Stimulated activated naive CD8-positive, alpha-beta T cell treated with anti-CD3 and anti-CD28 coated beads, Interleukin-15, amount 100 ng/mL, for 72 hours (primary cell): ENCODE measurements at regions not wholly inside any gene's neighbourhood (a gene's known extent, or its start where the extent isn't known, plus 50 kb on each side); places are given as distances from the start of the nearest gene placed in this dataset.
"Not testable (repeated sequence)": the region's sequence is repeated elsewhere in the genome, so short reads cannot be mapped to it uniquely, and the experiment has no call there.

ENCODE experiments used
- ATAC-seq: fragments of 150-1000 bp; cut with Tn5 transposase; 2 replicates; pipeline ENCODE4 v1.10.0; 2021; ENCODE audit warnings: mild to moderate bottlenecking, moderate library complexity
- DNase-seq, 2 donors: peaks; one replicate each; pipeline ENCODE4 v3.0.0; 2021 to 2022
- H3K27ac Mint-ChIP-seq, 2 donors: one replicate each; pipeline ENCODE4 v1.8.0; 2022; ENCODE audit warnings: mild to moderate bottlenecking in 2 of 2, mixed read lengths in 2 of 2, moderate library complexity in 2 of 2
- H3K27me3 Mint-ChIP-seq: one replicate; pipeline ENCODE4 v1.8.0; 2022; ENCODE audit warnings: mixed read lengths
- H3K4me1 Mint-ChIP-seq: one replicate; pipeline ENCODE4 v1.8.0; 2022; ENCODE audit warnings: mild to moderate bottlenecking, mixed read lengths
- H3K4me3 Mint-ChIP-seq, 2 donors: one replicate each; pipeline ENCODE4 v1.8.0; 2022; ENCODE audit warnings: mild to moderate bottlenecking in 2 of 2, mixed read lengths in 2 of 2, moderate library complexity in 1 of 2
- H3K9me3 Mint-ChIP-seq, 2 donors: one replicate each; pipeline ENCODE4 v1.8.0; 2022; ENCODE audit warnings: mixed read lengths in 2 of 2

DNA sequence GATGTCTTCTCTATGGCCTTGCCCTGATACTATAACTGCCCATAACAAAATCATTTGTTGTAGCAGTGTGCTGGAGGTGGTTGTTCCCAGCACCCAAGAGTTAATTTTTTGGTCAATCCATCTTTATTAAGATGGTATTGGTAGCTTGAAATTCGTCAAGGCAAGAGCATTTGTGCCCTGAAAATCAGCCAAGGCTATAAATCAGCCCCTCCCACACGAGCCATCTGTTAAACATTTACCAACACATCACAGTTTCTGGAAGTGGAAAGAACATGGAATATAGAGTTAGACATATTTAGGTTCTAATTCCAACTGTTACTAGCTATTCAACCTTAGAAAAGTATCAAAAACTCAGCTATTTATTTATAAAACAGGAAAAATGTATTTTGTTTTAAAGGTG, 888.4 kb upstream of the GJE1 start:
- Mint-ChIP-seq H3K27me3 (no peaks in the 10 kb centered on the region), H3K27ac (no peak overlapping the region), H3K9me3 (no peaks in the 10 kb centered on the region), H3K4me3 (no peak overlapping the region), H3K4me1 (no peaks in the 10 kb centered on the region)
- DNase-seq (no peak), ATAC-seq (no peak)

DNA sequence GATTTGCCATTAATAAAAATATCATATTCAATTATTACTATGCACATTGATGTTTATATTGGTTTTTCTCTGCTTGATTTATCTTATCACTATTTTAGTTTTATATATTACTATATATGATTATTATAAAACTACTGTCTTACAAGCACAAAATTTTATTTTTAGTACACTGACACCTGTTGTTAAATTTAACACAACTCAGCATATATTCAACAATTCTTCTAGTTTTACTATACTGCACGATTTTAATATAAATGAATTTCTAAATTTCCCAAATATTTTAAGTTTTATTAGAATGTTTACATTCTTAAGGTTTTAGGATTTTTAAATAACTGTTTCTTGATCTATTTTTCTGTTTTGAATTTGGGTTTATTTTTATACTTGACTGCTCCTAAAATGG, 889.8 kb upstream of the GJE1 start:
- no peak for ATAC-seq
- no peak overlapping the region for H3K27ac Mint-ChIP-seq
- H3K27me3 Mint-ChIP-seq, result no peaks in the 10 kb centered on the region

DNA sequence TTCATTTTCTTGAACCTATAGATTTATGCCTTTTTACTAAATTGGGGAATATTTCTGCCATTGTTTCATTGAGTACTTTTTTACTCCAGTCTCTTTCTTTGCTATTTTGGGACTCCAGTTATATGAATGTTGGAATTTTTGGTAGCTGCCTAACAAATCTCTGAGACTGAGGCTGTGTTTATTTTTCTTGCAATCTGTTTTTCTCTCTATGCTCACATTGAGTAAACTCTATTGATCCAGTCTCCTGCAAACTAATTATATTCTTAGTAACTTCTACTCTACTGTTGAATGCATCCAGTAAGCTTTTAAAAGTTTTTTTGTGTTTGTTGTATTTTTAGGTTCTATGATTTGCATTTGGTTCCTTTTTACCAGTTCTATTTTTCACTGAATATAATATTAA, 903.4 kb upstream of the GJE1 start:
- no peak for DNase-seq
- ATAC-seq, result no peak
- Mint-ChIP-seq H3K27me3 (no peaks in the 10 kb centered on the region), H3K9me3 (peaks cover 0 to 12% of the 10 kb centered on the region in 2 donors), H3K4me3 (no peak overlapping the region), H3K4me1 (no peaks in the 10 kb centered on the region), H3K27ac (no peak overlapping the region)

More for the DNA sequence above, 889.8 kb upstream of the GJE1 start:
- Mint-ChIP-seq H3K4me3 (no peak overlapping the region), H3K9me3 (no peaks in the 10 kb centered on the region), H3K4me1 (no peaks in the 10 kb centered on the region)
- DNase-seq, result no peak

DNA sequence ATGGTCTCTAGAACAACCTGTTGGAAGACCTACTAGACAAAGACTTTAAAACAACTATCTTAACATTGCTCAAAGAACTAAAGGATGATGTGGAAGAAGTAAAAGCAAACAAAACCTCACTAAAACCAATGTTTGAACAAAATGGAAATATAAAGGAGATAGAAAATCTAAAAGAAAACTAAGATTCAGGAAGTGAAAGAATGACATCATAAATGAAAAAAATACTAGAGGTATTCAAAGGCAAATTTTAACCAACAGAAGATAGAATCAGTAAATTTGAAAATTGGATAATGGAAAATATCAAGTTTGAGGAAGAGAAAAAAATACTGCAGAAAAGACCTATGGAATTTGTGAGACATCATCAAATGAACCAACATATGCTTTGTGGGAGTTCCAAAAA, 914.1 kb upstream of the GJE1 start:
- Mint-ChIP-seq H3K4me1 (no peaks in the 10 kb centered on the region), H3K4me3 (no peak overlapping the region), H3K9me3 (peaks cover 0 to 7% of the 10 kb centered on the region in 2 donors), H3K27ac (no peak overlapping the region), H3K27me3 (no peaks in the 10 kb centered on the region)
- ATAC-seq, result no peak
- DNase-seq, result no peak

DNA sequence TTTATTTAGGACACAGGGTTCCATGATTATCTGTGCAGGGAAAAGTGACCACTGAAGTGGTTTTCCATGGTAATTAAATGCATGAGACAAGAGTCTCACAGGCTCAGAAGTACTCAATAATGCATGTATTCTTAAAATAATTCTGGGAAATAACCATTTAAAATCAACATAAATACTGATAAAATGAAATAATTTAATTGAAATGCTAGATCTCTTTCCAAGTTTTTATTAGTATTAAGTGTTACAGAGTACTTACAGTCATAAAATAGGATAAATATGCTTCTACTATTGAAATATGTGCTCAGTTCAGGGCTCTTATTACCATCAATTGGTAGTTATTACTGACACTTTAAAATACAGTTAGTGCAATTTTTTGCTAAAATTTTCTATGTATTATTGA, 916.0 kb upstream of the GJE1 start:
- DNase-seq (no peak), ATAC-seq (no peak)
- Mint-ChIP-seq H3K4me1 (no peaks in the 10 kb centered on the region), H3K27ac (no peak overlapping the region), H3K4me3 (no peak overlapping the region), H3K9me3 (peaks cover 0 to 7% of the 10 kb centered on the region in 2 donors), H3K27me3 (peaks cover 7% of the 10 kb centered on the region)

DNA sequence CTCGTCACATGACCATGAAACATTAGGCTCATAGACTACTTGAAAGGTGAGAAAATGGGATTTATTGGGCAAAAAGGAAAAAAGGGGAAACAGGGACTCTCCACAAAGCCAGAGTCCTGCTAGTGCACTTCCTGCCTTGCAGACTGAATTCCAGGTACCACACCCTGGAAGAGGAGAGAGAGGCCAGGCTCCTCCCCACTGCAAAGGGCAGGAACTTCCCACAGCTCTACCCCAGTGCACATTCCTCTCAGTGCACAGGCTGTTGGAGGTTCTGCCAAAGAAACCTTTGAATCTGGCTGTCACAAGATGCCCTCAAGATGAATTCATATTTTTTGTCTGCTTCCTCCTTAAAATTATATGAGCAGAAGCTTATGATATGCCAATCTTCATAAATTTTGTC, 920.4 kb upstream of the GJE1 start:
- H3K27me3 Mint-ChIP-seq, result peaks cover 7% of the 10 kb centered on the region
- no peak overlapping the region for H3K4me3 Mint-ChIP-seq
- ATAC-seq (no peak), DNase-seq (no peak)
- no peaks in the 10 kb centered on the region for H3K9me3 Mint-ChIP-seq
- no peaks in the 10 kb centered on the region for H3K4me1 Mint-ChIP-seq
- no peak overlapping the region for H3K27ac Mint-ChIP-seq

DNA sequence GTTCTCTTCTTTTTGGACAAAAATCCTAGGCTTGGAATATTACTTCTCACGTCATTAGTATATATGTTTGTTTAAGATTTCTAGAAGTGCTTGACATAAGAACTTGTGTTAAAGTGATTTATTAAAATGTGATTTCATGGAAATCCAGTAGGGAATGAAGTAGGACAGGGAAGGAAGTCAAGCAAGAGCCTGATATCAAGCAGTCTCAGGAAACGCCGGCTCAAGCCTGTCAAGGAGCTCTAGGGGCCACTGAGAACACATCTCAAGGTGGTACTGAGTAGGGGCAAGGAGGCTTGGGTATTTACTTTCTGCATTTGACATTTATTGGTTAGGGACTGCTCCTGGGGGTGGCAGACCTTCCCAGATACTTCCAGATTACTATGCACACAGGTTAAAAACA, 920.9 kb upstream of the GJE1 start:
- Mint-ChIP-seq H3K27ac (no peak overlapping the region), H3K9me3 (no peaks in the 10 kb centered on the region), H3K4me3 (no peak overlapping the region), H3K27me3 (peaks cover 7% of the 10 kb centered on the region), H3K4me1 (no peaks in the 10 kb centered on the region)
- ATAC-seq, result no peak
- DNase-seq, result no peak

DNA sequence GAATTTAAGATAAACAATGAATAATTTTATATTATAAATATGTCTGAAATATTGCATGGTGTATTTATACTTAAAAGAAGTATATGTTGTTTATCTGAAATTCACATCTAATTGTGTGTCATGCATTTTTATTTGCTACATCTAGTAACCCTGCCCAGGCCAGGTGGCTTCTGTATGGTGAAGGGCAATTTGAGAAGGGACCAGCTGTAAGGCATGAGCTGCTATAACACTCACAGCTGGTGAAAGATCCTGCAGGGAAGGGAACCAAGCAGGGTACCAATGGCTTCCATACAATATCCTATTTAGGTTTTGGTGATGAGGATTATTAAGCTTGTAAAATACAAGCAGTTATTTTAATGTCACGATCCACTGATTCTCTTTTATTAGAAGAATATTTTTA, 921.8 kb upstream of the GJE1 start:
- Mint-ChIP-seq H3K4me1 (no peaks in the 10 kb centered on the region), H3K4me3 (no peak overlapping the region), H3K9me3 (no peaks in the 10 kb centered on the region), H3K27ac (no peak overlapping the region), H3K27me3 (peaks cover 7% of the 10 kb centered on the region)
- ATAC-seq, result no peak
- no peak for DNase-seq

DNA sequence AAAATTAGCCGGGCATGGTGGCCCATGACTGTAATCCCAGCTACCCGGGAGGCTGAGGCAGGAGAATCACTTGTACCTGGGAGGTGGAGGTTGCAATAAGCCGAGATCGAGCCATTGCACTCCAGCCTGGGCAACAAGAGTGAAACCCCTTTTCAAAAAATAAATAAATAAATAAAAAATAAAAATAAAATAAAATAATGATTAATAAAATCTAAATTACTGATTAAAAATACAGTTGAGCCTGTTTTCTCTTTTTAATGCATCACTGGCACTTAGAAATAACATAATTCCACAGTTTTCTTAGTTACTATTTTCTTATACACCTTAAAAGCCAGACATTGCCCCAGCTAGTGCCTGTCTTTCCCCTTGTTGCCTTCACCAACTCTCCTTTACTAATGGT, 922.8 kb upstream of the GJE1 start:
- H3K27ac Mint-ChIP-seq, result no peak overlapping the region
- H3K27me3 Mint-ChIP-seq, result peaks cover 7% of the 10 kb centered on the region
- no peaks in the 10 kb centered on the region for H3K9me3 Mint-ChIP-seq
- no peak overlapping the region for H3K4me3 Mint-ChIP-seq
- no peak for ATAC-seq
- DNase-seq, result no peak
- no peaks in the 10 kb centered on the region for H3K4me1 Mint-ChIP-seq

DNA sequence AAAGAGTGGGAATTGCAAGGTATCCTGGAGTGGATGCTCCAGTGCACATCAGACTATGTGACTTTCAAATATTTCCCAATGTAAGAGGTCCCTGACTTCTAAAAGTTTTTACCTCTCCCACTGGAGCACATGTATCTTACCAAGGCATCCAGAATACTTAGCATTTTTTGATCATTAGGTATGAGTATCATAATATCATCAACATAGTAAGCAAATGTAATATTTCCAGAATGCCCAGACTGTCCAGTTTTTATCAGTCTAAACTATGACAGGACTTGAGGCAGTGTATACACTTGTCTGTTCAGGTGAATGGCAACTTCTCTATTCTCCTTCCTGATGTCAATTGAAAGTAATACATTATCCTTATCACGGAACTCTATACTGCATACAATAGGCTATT, 924.6 kb upstream of the GJE1 start:
- no peaks in the 10 kb centered on the region for H3K9me3 Mint-ChIP-seq
- H3K27me3 Mint-ChIP-seq, result peaks cover 7% of the 10 kb centered on the region
- H3K27ac Mint-ChIP-seq, result no peak overlapping the region
- no peaks in the 10 kb centered on the region for H3K4me1 Mint-ChIP-seq
- H3K4me3 Mint-ChIP-seq, result no peak overlapping the region
- ATAC-seq, result no peak
- no peak for DNase-seq

DNA sequence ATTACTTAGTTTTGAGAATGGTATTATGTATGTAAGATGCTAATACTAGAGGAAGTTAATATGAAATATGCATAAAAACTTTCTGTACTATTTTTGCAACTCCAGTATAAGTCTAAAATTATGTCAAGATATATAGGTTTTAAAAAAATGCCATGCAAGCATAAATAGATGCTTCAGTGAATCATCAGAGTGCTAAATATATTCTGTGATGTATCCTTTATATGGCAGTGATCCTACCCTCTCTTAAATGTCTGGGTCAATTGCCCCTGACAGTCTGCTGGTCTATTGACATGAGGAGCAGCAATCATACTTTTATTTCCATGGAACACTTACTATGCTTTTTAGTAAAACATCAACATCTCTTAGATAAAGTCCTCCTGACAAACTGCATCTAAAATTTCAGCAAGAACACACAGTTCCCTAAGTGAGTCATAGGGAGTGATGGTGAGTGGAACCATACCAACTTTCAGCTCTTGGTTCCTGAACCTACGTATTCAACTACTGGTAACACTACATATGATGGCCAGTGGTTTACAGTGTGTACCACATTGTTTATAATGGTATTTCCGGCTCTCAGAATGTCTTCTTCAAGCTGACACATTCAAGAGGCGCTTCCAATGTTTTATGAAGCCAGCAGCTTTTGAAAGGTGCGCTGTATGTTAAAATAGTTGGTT, 928.7 kb upstream of the GJE1 start:
- Mint-ChIP-seq H3K9me3 (no peaks in the 10 kb centered on the region), H3K27me3 (no peaks in the 10 kb centered on the region), H3K4me1 (no peaks in the 10 kb centered on the region), H3K4me3 (no peak overlapping the region), H3K27ac (no peak overlapping the region)
- ATAC-seq (no peak), DNase-seq (no peak)

DNA sequence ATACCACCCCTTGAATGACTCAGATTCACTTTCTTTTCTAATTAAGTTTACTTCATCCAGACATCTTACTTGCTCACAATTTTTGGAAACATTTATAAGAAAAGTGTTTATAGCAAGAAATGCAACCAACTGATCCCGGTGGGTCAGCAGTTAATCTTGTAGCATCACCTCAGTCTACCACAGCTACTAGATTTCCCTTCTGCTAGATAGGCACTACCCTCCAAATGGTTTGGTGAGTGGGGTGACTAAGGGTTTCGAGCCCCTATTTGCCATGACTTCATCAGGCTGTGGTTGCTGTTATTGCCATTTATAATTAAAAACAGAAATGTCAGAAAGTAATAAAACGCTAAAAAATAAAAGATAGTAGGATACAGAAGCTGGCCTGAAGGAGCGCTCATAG, 930.1 kb upstream of the GJE1 start:
- H3K27me3 Mint-ChIP-seq, result no peaks in the 10 kb centered on the region

DNA sequence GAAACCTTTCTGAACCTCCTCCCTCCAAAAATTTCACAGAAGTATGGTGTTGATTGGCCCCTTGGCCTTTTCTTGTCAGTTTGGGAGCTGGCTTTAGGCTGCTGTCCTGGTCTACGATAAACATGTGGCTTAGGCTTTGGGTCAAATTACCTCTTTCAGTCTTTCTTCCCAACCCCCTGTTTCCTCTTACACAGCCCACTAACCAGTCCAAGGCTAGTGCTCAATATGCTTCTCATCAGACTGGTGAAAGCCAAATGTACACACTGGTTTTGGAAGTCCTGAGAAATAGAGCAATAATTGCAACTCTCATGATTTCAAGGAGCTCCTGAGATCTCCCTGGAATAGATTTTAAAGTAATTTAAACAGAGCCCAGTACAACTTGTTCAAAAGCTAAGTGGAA, 933.7 kb upstream of the GJE1 start:
- peaks cover 4 to 7% of the 10 kb centered on the region in 2 donors for H3K9me3 Mint-ChIP-seq
- H3K4me3 Mint-ChIP-seq, result no peak overlapping the region
- no peaks in the 10 kb centered on the region for H3K4me1 Mint-ChIP-seq
- no peaks in the 10 kb centered on the region for H3K27me3 Mint-ChIP-seq
- no peak overlapping the region for H3K27ac Mint-ChIP-seq
- ATAC-seq, result no peak
- DNase-seq, result no peak

More for the DNA sequence above, 930.1 kb upstream of the GJE1 start:
- ATAC-seq, result no peak
- no peaks in the 10 kb centered on the region for H3K9me3 Mint-ChIP-seq
- H3K27ac Mint-ChIP-seq, result no peak overlapping the region
- H3K4me3 Mint-ChIP-seq, result no peak overlapping the region
- no peak for DNase-seq
- H3K4me1 Mint-ChIP-seq, result no peaks in the 10 kb centered on the region

DNA sequence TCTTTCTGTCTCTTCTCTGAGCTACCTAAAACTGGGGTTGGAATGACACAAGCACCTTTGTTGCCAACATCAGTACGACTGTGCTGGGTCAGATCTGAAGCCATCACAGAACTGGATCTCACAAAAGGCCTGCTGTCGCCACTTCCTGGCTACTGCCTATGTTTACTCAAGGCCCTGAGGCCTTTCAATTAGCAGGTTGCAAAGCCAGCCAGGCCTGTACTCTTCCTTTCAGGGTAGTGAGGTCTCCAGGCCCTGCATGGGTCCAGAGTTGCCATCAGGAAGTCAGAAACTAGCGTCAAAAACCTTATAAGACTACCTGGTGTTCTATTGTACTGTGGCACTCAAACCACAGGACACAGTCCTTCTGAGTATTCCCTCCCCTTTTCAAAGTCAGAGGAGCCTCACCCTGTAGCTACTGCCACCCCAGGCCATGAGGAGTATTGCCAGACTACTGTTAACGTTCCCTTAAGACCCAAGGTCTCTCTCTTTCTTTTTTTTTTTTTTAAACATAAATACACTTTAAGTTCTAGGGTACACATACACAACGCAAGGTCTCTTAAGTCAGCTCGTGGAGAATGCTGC, 937.4 kb upstream of the GJE1 start:
- no peaks in the 10 kb centered on the region for H3K27me3 Mint-ChIP-seq
- no peak overlapping the region for H3K27ac Mint-ChIP-seq
- H3K4me3 Mint-ChIP-seq, result no peak overlapping the region
- peaks cover 9 to 20% of the 10 kb centered on the region in 2 donors for H3K9me3 Mint-ChIP-seq
- ATAC-seq, result no peak
- DNase-seq, result no peak
- H3K4me1 Mint-ChIP-seq, result no peaks in the 10 kb centered on the region

DNA sequence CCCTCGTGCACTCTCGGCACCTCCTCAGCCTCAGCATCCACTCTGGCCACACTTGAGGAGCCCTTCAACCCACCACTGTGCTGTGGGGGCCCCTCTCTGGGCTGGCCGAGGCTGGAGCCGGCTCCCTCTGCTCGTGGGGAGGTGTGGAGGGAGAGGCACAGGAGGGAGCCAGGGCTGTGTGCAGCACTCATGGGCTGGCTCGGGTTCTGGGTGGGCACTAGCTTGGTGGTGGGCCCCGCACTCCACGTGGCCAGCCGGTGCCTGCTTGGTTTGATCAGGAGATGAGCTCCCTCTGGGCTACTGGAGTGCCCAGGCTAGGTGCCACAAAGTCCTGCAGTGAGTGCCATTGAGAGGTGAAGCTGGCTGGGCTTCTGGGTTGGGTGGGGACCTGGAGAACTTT, 949.4 kb upstream of the GJE1 start:
- H3K27me3 Mint-ChIP-seq, result no peaks in the 10 kb centered on the region
- H3K9me3 Mint-ChIP-seq, result peaks cover 12 to 15% of the 10 kb centered on the region in 2 donors
- H3K27ac Mint-ChIP-seq, result no peak overlapping the region
- no peak overlapping the region for H3K4me3 Mint-ChIP-seq
- DNase-seq (no peak), ATAC-seq (no peak)
- H3K4me1 Mint-ChIP-seq, result no peaks in the 10 kb centered on the region

DNA sequence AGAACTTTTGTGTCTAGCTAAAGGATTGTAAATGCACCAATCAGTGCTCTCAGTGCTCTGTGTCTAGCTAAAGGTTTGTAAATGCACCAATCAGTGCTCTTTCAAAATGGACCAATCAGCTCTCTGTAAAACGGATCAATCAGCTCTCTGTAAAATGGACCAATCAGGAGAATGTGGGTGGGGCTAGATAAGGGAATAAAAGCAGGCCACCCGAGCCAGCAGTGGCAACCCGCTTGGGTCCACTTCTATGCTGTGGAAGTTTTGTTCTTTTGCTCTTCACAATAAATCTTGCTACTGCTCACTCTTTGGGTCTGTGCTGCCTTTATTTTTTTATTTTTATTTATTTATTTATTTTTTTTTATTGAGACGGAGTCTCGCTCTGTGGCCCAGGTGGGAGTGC, 957.3 kb upstream of the GJE1 start:
- H3K27ac Mint-ChIP-seq, H3K9me3 Mint-ChIP-seq, DNase-seq, H3K27me3 Mint-ChIP-seq, ATAC-seq, H3K4me3 Mint-ChIP-seq, H3K4me1 Mint-ChIP-seq: not testable (repeated sequence)

DNA sequence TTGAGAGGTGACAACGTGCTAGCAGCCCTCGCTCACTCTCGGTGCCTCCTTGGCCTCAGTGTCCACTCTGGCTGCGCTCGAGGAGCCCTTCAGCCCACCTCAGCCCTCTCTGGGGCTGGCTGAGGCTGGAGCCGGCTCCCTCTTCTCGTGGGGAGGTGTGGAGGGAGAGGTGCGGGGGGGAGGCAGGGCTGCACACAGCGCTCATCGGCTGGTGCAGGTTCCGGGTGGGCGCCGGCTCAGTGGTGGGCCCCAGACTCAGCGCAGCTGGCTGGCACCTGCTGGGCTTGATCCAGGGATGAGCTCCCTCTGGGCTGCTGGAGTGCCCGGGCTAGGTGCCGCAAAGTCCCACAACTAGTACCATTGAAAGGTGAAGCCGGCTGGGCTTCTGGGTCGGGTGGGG, 957.8 kb upstream of the GJE1 start:
- Mint-ChIP-seq H3K4me3 (no peak overlapping the region), H3K4me1 (no peaks in the 10 kb centered on the region), H3K9me3 (peaks cover 0 to 4% of the 10 kb centered on the region in 2 donors), H3K27me3 (peaks cover 9% of the 10 kb centered on the region), H3K27ac (no peak overlapping the region)
- ATAC-seq, result no peak
- no peak for DNase-seq
